ENCODE measurements at regions not wholly inside any gene's neighbourhood (a gene's known extent, or its start where the extent isn't known, plus 50 kb on each side); places are given as distances from the start of the nearest gene placed in this dataset.

DNA sequence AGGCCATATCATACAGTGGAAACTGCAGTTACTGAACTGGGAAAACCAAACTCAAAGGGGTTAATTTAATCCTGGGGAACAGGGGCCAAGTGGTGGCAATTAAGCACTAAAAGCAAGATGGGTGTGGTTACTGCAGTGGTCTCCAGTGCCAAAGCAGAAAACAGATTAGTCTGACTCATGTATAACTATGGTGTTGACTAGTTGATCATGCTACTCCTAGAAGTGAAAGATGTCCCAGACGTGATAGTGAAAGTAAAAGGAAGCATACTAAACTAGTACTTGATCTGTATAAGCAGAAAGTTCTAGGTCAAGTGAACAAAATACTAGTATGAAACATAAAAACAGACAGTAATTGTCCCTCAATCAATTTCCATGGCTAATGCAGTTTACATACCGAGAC, 360.0 kb upstream of the SLITRK5 start:
- Histone ChIP-seq H3K4me1 (ENCODE audit: insufficient read depth, low read length) (no peaks in the 10 kb centered on the region), H3K4me3 (replicated peaks in 1 of 3; ENCODE audit: insufficient read depth in 1 of 3, low read depth in 2 of 3, low read length in 3 of 3) (no peak overlapping the region), H3K27me3 (ENCODE audit: control insufficient read depth in 1 of 2, insufficient read depth in 2 of 2, low read length in 2 of 2) (no peaks in the 10 kb centered on the region), H3K4me2 (ENCODE audit: low read depth, low read length) (no peak overlapping the region), H3K9ac (ENCODE audit: insufficient read depth, low read depth, low read length) (no peak overlapping the region), H3K36me3 (replicated peaks in 1 of 2; ENCODE audit: control insufficient read depth in 1 of 2, insufficient read depth in 2 of 2, low read length in 2 of 2) (no peaks in the 10 kb centered on the region), H3K27ac (ENCODE audit: extremely low read length, insufficient read depth, low read length) (no peak overlapping the region), H4K20me1 (ENCODE audit: insufficient read depth, low read length) (no peaks in the 10 kb centered on the region), H2AFZ (ENCODE audit: low read length) (no peak overlapping the region), H3K9me3 (ENCODE audit: low read length) (no peaks in the 10 kb centered on the region), H3K79me2 (ENCODE audit: insufficient read depth, low read length) (no peaks in the 10 kb centered on the region)
- no TSS peak for BruUV-seq (replicated peaks)
- WGBS (ENCODE audit: low lambda C conversion rate) = 0% methylated on average over 2 of the region's 2 CpGs
- ATAC-seq (no peak), FAIRE-seq (no peak), DNase-seq (ENCODE audit: low spot score) (no peak)
- ChIA-PET CTCF (ENCODE audit: low intra/inter-chr PET ratio, low total read pairs) (no interaction called here), POLR2A (no interaction called here)
- intact Hi-C loops (cut with micrococcal nuclease; ENCODE audit: unreplicated experiment) = no loop called here
- in situ Hi-C loops (cut with HindIII; ENCODE audit: extremely low pct_ligation_motif_present, low pct_unique_long_range_greater_than_20kb) = no loop called here
- TF ChIP-seq, protein P1, sequence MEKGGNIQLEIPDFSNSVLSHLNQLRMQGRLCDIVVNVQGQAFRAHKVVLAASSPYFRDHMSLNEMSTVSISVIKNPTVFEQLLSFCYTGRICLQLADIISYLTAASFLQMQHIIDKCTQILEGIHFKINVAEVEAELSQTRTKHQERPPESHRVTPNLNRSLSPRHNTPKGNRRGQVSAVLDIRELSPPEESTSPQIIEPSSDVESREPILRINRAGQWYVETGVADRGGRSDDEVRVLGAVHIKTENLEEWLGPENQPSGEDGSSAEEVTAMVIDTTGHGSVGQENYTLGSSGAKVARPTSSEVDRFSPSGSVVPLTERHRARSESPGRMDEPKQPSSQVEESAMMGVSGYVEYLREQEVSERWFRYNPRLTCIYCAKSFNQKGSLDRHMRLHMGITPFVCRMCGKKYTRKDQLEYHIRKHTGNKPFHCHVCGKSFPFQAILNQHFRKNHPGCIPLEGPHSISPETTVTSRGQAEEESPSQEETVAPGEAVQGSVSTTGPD (CRISPR knock-in tag; IDR thresholded peaks at IDR 0.05) = no peak
- TF ChIP-seq ZNF780A (CRISPR knock-in tag; IDR thresholded peaks at IDR 0.05) = no peak
- no peak for TF ChIP-seq IRX3 (CRISPR knock-in tag; IDR thresholded peaks at IDR 0.05; ENCODE audit: borderline replicate concordance, low read depth)
- TF ChIP-seq ELF1 (CRISPR knock-in tag; IDR thresholded peaks at IDR 0.05) = no peak
- no peak for TF ChIP-seq ZNF768 (CRISPR knock-in tag; IDR thresholded peaks at IDR 0.05)
- TF ChIP-seq ZNF235 (CRISPR knock-in tag; IDR thresholded peaks at IDR 0.05; ENCODE audit: borderline replicate concordance) = no peak
- TF ChIP-seq FOXK1 (CRISPR knock-in tag; IDR thresholded peaks at IDR 0.05; ENCODE audit: borderline replicate concordance, low read depth) = no peak
- TF ChIP-seq, protein P2, sequence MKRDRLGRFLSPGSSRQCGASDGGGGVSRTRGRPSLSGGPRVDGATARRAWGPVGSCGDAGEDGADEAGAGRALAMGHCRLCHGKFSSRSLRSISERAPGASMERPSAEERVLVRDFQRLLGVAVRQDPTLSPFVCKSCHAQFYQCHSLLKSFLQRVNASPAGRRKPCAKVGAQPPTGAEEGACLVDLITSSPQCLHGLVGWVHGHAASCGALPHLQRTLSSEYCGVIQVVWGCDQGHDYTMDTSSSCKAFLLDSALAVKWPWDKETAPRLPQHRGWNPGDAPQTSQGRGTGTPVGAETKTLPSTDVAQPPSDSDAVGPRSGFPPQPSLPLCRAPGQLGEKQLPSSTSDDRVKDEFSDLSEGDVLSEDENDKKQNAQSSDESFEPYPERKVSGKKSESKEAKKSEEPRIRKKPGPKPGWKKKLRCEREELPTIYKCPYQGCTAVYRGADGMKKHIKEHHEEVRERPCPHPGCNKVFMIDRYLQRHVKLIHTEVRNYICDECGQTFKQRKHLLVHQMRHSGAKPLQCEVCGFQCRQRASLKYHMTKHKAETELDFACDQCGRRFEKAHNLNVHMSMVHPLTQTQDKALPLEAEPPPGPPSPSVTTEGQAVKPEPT (CRISPR knock-in tag; IDR thresholded peaks at IDR 0.05; ENCODE audit: low read depth) = no peak
- no peak for TF ChIP-seq CBX2 (IDR thresholded peaks at IDR 0.05; ENCODE audit: low read depth, low read length)
- no peak for TF ChIP-seq CBX2 (CRISPR knock-in tag; IDR thresholded peaks at IDR 0.05; ENCODE audit: low read depth)
- TF ChIP-seq HOXA7 (CRISPR knock-in tag; IDR thresholded peaks at IDR 0.05) = no peak
- TF ChIP-seq TCF7L2 (IDR thresholded peaks at IDR 0.05; ENCODE audit: low read depth, low read length) = no peak
- TF ChIP-seq ADNP (CRISPR knock-in tag; IDR thresholded peaks at IDR 0.05) = no peak

Data from HepG2 (cell line).